HG03575 (cell line): ENCODE measurements at regions not wholly inside any gene's neighbourhood (a gene's known extent, or its start where the extent isn't known, plus 50 kb on each side); places are given as distances from the start of the nearest gene placed in this dataset.

Source experiments
- ATAC-seq: cut with Tn5 transposase; IDR thresholded peaks from one replicate; pipeline ENCODE4 v1.9.1; 2021; ENCODE audit not compliant: unreplicated experiment, insufficient number of reproducible peaks, low FRiP score; ENCODE audit errors: extremely low read depth

- no peak for ATAC-seq
These were observed 70.3 kb upstream of the RALGAPA2 start for GRCh38 chr20:20782755-20783154.

- ATAC-seq = no peak
These were observed 69.8 kb upstream of the RALGAPA2 start for GRCh38 chr20:20782231-20782630.

GRCh38 chr20:20781029-20781428 lies 68.6 kb upstream of the RALGAPA2 start:
- no peak for ATAC-seq

- ATAC-seq = no peak
These were observed 67.8 kb upstream of the RALGAPA2 start for GRCh38 chr20:20780127-20780824.

- ATAC-seq = no peak
These were observed 66.2 kb upstream of the RALGAPA2 start for GRCh38 chr20:20778676-20779075.

- ATAC-seq = no peak
These were observed 60.1 kb upstream of the RALGAPA2 start for GRCh38 chr20:20772497-20773085.

- no peak for ATAC-seq
These were observed 55.9 kb upstream of the RALGAPA2 start for GRCh38 chr20:20768202-20768815.

GRCh38 chr20:20765696-20766365 lies 53.4 kb upstream of the RALGAPA2 start:
- no peak for ATAC-seq

GRCh38 chr20:20763650-20764049 lies 51.2 kb upstream of the RALGAPA2 start:
- no peak for ATAC-seq
